ACC112 (cell line): ENCODE measurements at regions not wholly inside any gene's neighbourhood (a gene's known extent, or its start where the extent isn't known, plus 50 kb on each side); places are given as distances from the start of the nearest gene placed in this dataset.

Experiments used
- H2AFZ ChIP-seq: fragments of 200-600 bp; sonication (generic); one replicate; pipeline ENCODE4 v1.6.0; 2017; ENCODE audit warnings: antibody characterized with exemption, low read length; ENCODE audit not compliant: unreplicated experiment
- H3K27ac ChIP-seq: fragments of 200-600 bp; sonication (generic); 2 replicates; pipeline ENCODE4 v1.5.1; 2014; ENCODE audit warnings: low read depth, mild to moderate bottlenecking, antibody characterized with exemption, low read length, moderate library complexity
- H3K27me3 ChIP-seq: fragments of 200-600 bp; sonication (generic); 2 replicates; pipeline ENCODE4 v1.6.1; 2014; ENCODE audit warnings: mild to moderate bottlenecking, antibody characterized with exemption, low read length, moderate library complexity, mixed read lengths; ENCODE audit not compliant: insufficient read depth
- H3K36me3 ChIP-seq: fragments of 200-600 bp; sonication (generic); 2 replicates; pipeline ENCODE4 v1.6.1; 2016; ENCODE audit warnings: mild to moderate bottlenecking, antibody characterized with exemption, low read length, moderate library complexity, mixed read lengths; ENCODE audit not compliant: insufficient read depth
- H3K4me1 ChIP-seq: fragments of 200-600 bp; sonication (generic); one replicate; pipeline ENCODE4 v1.6.1; 2016; ENCODE audit warnings: low read length, mixed read lengths; ENCODE audit not compliant: insufficient read depth, unreplicated experiment, control insufficient read depth
- H3K4me3 ChIP-seq: fragments of 200-600 bp; sonication (generic); 2 replicates; pipeline ENCODE4 v1.5.1; 2014; ENCODE audit warnings: mild to moderate bottlenecking, low read depth, low read length
- H3K79me2 ChIP-seq: fragments of 200-600 bp; sonication (generic); one replicate; pipeline ENCODE4 v1.6.0; 2016; ENCODE audit warnings: low read length; ENCODE audit not compliant: control insufficient read depth, unreplicated experiment, insufficient read depth

DNA sequence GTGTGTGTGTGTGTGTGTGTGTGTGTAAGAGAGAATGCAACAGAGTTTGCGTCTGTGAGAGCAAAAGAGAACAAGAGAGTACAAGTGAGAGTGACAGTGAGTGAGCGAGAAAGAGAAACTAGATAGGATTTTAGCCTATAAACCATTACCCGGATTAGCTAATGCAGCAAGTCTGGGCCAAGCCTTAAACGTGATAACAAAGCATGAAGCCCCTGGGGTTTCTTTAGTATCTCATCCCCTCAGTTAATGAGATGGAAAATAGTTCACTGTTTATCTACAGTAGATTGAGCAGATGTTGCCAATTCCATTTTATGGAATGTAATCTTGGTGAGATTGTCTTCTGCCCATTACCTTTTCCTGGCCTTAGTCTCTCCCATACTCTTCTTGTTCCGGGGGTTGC is 114.5 kb downstream of the MAT2B start:
- H3K4me3 ChIP-seq = no peak overlapping the region
- no peaks in the 10 kb centered on the region for H3K79me2 ChIP-seq
- H3K27me3 ChIP-seq = peaks cover 69% of the 10 kb centered on the region
- H3K27ac ChIP-seq = no peak overlapping the region
- H3K4me1 ChIP-seq = no peaks in the 10 kb centered on the region
- no peak overlapping the region for H2AFZ ChIP-seq
- no peaks in the 10 kb centered on the region for H3K36me3 ChIP-seq

DNA sequence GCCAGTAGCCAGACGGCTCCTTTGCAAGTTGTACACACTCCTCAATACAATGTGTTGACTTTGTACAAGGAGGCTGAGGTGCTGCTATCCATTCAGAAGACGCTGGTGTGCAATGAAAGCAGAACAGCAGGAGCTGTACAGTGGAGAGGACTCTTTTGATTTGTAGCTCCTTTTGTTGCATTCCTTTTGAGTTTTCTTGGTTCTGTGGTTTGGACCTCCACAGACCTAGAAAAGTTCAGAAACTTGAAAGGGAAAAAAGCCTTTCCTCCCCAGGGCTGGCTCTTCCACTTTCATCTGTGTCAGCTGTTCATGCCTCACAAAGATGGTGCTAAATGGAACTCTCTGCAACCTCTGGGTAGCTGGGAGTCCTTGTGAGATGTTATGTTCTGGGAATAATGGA is 117.4 kb downstream of the MAT2B start:
- H3K27me3 ChIP-seq = peaks cover 46% of the 10 kb centered on the region
- H3K79me2 ChIP-seq = no peaks in the 10 kb centered on the region
- no peaks in the 10 kb centered on the region for H3K36me3 ChIP-seq
- no peak overlapping the region for H3K27ac ChIP-seq
- H2AFZ ChIP-seq = no peak overlapping the region
- H3K4me1 ChIP-seq = no peaks in the 10 kb centered on the region
- H3K4me3 ChIP-seq = no peak overlapping the region

DNA sequence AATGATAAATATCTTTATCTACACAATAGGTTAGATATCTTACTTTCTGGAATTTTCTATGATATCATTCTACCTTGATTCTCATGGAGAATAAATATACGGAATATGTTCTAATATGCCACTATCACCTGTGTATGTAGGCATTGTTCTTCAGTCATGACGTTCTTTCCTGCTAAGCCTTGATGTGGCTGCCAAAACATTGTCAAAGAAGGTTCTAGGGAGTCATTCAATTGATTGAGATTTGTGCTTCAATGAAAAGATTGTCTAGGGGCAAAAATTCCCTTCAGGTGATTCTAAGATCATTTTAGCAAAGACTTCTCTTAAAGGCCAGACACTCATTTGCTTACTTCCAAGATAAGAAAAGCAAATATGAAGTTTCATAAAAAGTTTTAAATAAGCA is 118.1 kb downstream of the MAT2B start:
- peaks cover 39% of the 10 kb centered on the region for H3K27me3 ChIP-seq
- no peaks in the 10 kb centered on the region for H3K4me1 ChIP-seq
- no peak overlapping the region for H3K27ac ChIP-seq
- H2AFZ ChIP-seq = no peak overlapping the region
- H3K79me2 ChIP-seq = no peaks in the 10 kb centered on the region
- H3K4me3 ChIP-seq = no peak overlapping the region
- H3K36me3 ChIP-seq = no peaks in the 10 kb centered on the region

- Histone ChIP-seq H3K4me1 (no peaks in the 10 kb centered on the region), H3K4me3 (no peak overlapping the region), H2AFZ (no peak overlapping the region), H3K36me3 (no peaks in the 10 kb centered on the region), H3K27ac (no peak overlapping the region), H3K27me3 (peaks cover 35% of the 10 kb centered on the region), H3K79me2 (no peaks in the 10 kb centered on the region)
Observed at GRCh38 chr5:163623986-163624385, 118.6 kb downstream of the MAT2B start.

DNA sequence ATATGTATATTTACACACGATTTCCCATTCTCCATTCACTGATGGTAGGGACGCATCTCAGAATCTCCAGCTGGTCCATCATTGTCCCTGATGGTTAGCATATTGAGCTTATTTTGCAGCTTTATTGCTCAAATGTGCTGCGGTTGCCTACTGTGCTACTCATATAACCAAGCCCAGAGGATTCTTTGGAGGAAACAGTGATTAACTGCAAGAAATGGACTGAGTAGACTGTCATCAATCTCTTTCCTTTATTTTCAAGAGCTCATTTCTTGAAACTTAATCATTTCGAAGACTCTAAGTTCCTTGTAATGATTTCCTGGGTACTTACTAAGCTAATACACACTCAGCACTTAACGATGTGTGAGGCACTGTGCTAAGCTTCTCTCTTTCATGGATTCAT is 119.0 kb downstream of the MAT2B start:
- Histone ChIP-seq H3K36me3 (no peaks in the 10 kb centered on the region), H2AFZ (no peak overlapping the region), H3K27me3 (peaks cover 30% of the 10 kb centered on the region), H3K79me2 (no peaks in the 10 kb centered on the region), H3K27ac (no peak overlapping the region), H3K4me1 (no peaks in the 10 kb centered on the region), H3K4me3 (no peak overlapping the region)

DNA sequence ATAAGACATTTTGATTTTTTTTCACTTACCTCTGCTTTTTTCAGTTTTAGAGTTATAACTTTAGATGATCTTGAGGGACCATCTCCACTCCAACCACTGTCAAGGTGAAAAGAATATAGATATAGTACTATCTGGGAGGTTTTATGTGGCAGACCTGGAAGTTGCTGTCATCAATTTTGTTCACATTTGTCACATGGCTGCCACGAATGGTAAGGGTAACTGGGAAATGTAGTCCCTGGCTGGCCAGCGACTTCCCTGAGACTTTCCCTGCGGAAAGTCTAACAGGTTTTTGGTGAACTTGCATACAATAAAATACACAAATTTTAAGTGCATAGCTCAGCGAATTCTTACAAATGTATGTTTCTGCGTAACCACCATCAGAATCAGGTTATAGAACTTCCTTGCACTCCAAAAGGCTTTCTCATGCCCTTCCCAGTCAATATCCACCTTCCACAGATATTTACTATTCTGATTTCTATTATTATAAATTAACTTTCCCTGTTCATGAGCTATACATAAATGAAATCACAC is 121.5 kb downstream of the MAT2B start:
- Histone ChIP-seq H3K79me2 (no peaks in the 10 kb centered on the region), H3K27ac (no peak overlapping the region), H3K36me3 (no peaks in the 10 kb centered on the region), H3K4me3 (no peak overlapping the region), H2AFZ (no peak overlapping the region), H3K4me1 (no peaks in the 10 kb centered on the region), H3K27me3 (peaks cover 39% of the 10 kb centered on the region)

DNA sequence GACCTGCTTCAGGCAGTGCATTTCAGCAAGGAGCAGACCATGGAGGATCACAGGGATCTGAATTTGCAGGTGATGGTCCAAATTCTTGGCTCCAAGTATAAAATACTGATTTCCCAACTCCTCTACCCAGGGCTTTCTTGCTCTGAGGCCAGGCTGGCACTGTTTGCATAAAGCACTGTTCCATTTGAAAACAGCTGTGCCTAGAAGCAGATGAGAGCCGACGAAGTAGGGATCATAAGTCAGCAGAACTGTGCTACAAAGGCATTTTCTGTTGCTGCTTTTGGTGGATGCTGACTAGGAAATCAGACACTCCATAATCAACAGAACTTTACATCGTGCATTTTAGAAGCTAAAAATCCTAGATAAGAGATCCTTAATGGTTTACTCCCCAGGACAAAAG is 126.4 kb downstream of the MAT2B start:
- Histone ChIP-seq H3K79me2 (no peaks in the 10 kb centered on the region), H3K4me3 (no peak overlapping the region), H3K27me3 (peaks cover 46% of the 10 kb centered on the region; the same call in 1 of the 2 replicates), H3K4me1 (no peaks in the 10 kb centered on the region), H3K36me3 (no peaks in the 10 kb centered on the region), H2AFZ (no peak overlapping the region), H3K27ac (no peak overlapping the region)

- H2AFZ ChIP-seq = no peak overlapping the region
- H3K4me3 ChIP-seq = no peak overlapping the region
- H3K36me3 ChIP-seq = no peaks in the 10 kb centered on the region
- peaks cover 46% of the 10 kb centered on the region; the same call in 1 of the 2 replicates for H3K27me3 ChIP-seq
- no peak overlapping the region for H3K27ac ChIP-seq
- H3K79me2 ChIP-seq = no peaks in the 10 kb centered on the region
- H3K4me1 ChIP-seq = no peaks in the 10 kb centered on the region
Observed at GRCh38 chr5:163633926-163634460, 128.6 kb downstream of the MAT2B start.

GRCh38 chr5:163635631-163636030 is 130.2 kb downstream of the MAT2B start:
- H3K27ac ChIP-seq = no peak overlapping the region
- no peaks in the 10 kb centered on the region for H3K79me2 ChIP-seq

DNA sequence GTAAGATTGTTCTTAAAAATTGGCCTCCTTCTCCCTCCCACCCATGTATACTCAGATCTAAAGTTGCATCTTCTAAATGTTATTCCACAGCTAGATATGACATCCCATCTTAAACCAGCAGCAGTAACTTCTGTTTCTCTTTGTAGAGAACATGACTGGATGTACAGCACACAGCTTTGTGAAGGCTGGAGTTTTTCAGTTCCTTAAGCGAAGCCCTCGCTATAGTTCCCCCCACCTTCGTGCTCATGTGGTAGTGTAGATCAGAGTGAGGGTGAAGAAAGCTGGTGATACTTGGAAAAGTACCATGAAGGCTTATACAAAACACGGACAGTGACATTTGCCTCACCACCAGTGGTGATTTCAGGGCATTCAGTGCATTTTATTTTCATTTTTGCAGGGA is 137.5 kb downstream of the MAT2B start:
- no peaks in the 10 kb centered on the region for H3K4me1 ChIP-seq
- H3K36me3 ChIP-seq = no peaks in the 10 kb centered on the region
- H3K27ac ChIP-seq = no peak overlapping the region
- no peak overlapping the region for H2AFZ ChIP-seq
- H3K27me3 ChIP-seq = no peaks in the 10 kb centered on the region
- no peaks in the 10 kb centered on the region for H3K79me2 ChIP-seq
- no peak overlapping the region for H3K4me3 ChIP-seq

More at GRCh38 chr5:163635631-163636030, 130.2 kb downstream of the MAT2B start:
- Histone ChIP-seq H3K4me1 (no peaks in the 10 kb centered on the region), H3K4me3 (no peak overlapping the region), H2AFZ (no peak overlapping the region), H3K27me3 (peaks cover 36% of the 10 kb centered on the region; the same call in 1 of the 2 replicates), H3K36me3 (no peaks in the 10 kb centered on the region)
